OCI-LY1 (cell line): ENCODE measurements at regions not wholly inside any gene's neighbourhood (a gene's known extent, or its start where the extent isn't known, plus 50 kb on each side); places are given as distances from the start of the nearest gene placed in this dataset.

Experiments
- EZH2 ChIP-seq: fragments of 200-600 bp; sonication (generic), shearing (Covaris generic); IDR thresholded peaks from 2 replicates; pipeline ENCODE4 v1.8.0; 2017; ENCODE audit warnings: borderline replicate concordance, mixed run types, mild to moderate bottlenecking, antibody characterized with exemption, low read length, moderate library complexity, mixed read lengths
- TF ChIP-seq, protein P1 (sequence below): fragments of 200-600 bp; sonication (generic), shearing (Covaris generic); IDR thresholded peaks from 2 replicates; pipeline ENCODE4 v1.5.1; 2017; ENCODE audit warnings: mild to moderate bottlenecking, antibody characterized with exemption, low read length, moderate library complexity, mixed read lengths

- TF ChIP-seq, protein P1, sequence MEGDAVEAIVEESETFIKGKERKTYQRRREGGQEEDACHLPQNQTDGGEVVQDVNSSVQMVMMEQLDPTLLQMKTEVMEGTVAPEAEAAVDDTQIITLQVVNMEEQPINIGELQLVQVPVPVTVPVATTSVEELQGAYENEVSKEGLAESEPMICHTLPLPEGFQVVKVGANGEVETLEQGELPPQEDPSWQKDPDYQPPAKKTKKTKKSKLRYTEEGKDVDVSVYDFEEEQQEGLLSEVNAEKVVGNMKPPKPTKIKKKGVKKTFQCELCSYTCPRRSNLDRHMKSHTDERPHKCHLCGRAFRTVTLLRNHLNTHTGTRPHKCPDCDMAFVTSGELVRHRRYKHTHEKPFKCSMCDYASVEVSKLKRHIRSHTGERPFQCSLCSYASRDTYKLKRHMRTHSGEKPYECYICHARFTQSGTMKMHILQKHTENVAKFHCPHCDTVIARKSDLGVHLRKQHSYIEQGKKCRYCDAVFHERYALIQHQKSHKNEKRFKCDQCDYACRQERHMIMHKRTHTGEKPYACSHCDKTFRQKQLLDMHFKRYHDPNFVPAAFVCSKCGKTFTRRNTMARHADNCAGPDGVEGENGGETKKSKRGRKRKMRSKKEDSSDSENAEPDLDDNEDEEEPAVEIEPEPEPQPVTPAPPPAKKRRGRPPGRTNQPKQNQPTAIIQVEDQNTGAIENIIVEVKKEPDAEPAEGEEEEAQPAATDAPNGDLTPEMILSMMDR = no peak
- no peak for TF ChIP-seq EZH2
Measured at GRCh38 chr2:12862541-12862940, 145.8 kb downstream of the TRIB2 start.
